Myocyte (in vitro differentiated cells): ENCODE measurements at regions not wholly inside any gene's neighbourhood (a gene's known extent, or its start where the extent isn't known, plus 50 kb on each side); places are given as distances from the start of the nearest gene placed in this dataset.

ENCODE experiments used
- DNase-seq: peaks from one replicate; pipeline ENCODE4 v3.0.0-alpha.2; 2012; ENCODE audit warnings: low read depth

GRCh38 chr4:24713604-24714003, 81.8 kb upstream of the SOD3 start:
- DNase-seq: no peak

DNA sequence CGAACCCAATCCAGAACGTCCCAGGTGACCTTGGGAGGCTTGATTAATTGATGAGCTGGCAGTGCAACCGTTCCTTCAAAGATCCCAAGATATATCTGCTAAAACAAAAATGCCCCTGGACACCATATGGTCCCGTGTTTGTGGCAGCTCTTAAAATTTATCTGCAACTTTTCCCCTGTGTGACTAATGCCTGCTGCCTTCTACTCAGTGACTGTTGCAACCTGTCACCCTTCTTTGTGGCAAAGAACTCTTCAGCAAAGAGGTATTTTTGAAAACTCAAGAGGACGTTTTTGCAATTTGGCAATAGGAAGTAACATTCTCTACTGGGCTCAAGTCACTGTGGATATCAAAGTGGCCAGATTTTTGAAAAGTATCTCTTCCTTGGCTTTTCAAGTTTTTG, 75.8 kb upstream of the SOD3 start:
- DNase-seq: no peak

- no peak for DNase-seq
These were observed 74.9 kb upstream of the SOD3 start for GRCh38 chr4:24720436-24720835.

- DNase-seq: no peak
These were observed 74.4 kb upstream of the SOD3 start for GRCh38 chr4:24720979-24721378.

DNA sequence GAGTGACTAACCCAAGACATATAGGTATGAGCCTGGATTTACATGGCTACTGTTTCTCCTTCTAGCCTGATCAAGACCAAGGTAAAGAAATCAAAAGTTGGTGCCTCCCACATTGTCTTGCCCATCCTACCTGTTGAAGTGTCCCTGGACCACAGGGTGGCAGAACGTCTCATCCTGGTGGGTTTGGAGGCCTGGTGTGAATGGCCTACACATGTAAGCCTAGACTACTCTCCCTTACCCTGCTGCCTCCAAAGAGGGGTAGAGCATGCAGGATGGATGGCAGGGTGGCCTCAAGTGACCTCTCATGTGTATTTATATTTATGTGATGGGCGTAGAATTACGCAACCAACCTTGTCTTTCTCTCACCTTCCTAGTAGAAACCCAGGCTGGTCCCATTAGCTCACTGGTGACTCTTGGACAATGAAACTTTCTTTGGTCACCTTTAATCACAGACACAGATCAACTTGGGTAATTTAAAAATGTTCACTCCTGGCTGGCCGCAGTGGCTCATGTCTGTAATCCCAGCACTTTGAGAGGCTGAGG, 73.3 kb upstream of the SOD3 start:
- DNase-seq: no peak

DNA sequence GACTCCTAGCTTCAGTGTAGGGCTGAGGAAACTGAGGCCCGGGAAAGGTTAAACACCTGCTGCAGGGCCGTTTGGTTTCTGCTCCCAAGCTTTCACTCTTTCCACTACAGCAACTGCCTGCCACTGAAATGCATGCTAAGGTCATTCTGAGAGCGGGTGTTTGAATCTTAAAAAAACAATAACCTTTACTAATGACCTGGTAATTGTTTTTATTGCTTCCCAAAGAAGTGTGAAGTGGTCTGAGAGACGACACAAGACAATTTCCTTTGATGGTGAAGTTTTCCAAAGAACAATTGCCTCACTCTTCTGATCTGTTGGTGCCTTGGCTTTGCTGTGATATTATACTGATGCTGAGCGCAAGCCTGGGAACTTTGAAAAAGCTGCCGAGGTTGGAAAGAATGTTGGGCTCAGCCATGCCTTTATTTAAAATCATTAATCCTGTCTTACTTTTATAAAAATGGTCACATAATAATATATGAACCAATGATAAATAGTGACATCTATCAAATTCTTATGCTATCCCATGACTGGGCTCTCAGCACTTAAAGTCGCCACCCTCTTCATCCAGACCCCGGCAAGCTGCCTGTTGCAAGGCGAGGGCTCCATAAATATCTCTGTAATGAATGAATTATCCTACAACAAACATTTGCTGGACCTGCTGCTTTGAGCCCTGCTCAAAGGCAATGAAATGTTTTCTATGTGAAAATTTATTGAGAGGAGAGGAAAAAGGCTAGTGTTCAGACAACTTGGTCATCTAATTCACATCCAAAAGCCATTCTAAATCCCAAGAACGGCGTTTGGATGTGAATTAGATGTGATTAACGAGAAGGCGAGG, 67.8 kb upstream of the SOD3 start:
- DNase-seq: no peak

- no peak for DNase-seq
These were observed 66.1 kb upstream of the SOD3 start for GRCh38 chr4:24729119-24729730.

DNA sequence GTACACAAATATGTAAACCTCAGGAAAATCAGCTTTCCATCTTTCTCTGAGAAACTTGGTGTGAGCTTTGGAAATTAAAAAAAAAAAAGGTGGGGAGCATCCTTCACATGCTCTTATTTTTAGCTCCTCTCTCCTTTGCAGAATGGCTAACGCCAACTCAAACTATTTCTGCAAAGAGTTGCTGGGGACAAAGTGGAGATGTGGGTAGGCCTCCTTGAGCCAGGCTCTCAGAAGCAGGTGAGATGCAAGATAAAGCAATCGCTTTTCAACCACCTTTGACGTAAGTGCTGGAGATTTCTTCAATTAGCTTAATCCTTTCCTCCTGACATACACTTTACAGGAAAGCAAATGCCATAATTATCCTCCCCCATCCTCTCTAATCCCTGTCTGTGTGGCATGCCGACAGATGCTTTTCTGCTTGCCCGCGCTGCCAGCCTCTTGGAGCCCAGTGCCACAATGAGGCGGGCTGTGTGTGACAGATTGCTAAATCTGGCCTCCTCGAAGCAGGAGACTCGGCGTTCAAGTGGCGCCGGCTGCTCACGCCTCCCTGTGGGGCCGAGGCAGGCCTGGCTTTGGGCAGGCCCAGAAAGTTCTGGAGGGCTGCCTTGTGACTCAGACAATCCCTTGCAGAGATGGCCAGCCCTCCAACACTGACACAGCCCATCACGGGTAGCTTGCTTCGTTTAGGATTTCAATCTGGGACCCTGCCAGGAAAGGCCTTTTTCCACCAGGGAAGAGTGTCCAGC, 64.9 kb upstream of the SOD3 start:
- peak; percentile 95 for DNase-seq

DNA sequence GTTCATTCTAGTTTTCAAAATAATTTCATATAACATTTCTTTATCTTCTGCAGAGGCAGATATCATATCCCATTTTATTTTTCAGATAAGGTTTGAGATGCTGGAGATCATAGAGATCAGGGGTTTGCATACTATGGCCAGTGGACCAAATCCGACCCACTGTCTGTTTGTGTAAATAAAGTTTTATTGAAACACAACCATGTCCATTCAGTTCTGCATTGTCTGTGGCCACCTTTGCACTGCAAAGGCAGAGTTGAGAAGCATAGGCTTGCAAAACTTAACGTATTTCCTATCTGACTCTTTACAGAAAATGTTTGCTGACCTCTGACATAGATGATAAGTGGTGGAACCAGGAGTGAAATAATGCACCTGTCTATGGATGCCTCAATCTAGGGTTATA, 63.9 kb upstream of the SOD3 start:
- no peak for DNase-seq

- DNase-seq: no peak
These were observed 60.9 kb upstream of the SOD3 start for GRCh38 chr4:24734511-24734910.

- peak; percentile 30 for DNase-seq
These were observed 59.3 kb upstream of the SOD3 start for GRCh38 chr4:24736066-24736465.

DNA sequence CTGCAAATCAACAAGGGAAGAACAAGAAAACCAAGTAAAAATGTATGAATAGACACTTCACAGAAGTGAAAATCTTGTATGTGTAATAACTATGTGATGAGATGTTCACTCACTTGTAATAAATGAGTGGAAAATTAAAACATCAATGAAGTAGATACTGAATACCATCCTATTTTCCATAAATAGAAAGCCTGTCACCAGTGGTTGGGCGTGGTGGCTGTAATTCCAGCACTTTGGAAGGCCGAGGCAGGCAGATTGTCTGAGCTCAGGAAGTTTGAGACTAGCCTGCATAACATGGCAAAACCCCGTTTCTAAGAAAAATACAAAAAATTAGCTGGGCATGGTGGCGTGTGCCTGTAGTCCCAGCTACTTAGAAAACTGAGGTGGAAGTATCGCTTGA, 53.5 kb upstream of the SOD3 start:
- peak; percentile 62 for DNase-seq

DNA sequence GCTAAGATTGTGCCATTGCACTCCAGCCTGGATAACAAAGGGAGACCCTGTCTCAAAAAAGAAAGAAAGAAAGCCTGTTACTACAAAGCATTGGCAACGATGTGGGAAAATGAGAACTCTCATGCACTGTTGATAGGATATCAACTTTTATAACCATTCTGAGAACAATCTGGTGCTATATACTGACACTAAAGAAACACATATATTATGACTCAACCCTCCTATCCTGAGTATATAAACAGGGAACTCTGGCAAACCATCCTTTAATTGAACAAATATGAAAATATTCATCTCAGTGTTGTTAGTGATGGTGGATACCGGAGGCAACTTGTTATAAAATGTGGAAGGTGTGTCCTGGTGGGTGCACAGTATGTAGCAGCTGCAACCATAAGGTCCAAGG, 53.0 kb upstream of the SOD3 start:
- no peak for DNase-seq

- no peak for DNase-seq
These were observed 52.6 kb upstream of the SOD3 start for GRCh38 chr4:24742773-24743172.

GRCh38 chr4:24743206-24743605, 52.2 kb upstream of the SOD3 start:
- DNase-seq: no peak

DNA sequence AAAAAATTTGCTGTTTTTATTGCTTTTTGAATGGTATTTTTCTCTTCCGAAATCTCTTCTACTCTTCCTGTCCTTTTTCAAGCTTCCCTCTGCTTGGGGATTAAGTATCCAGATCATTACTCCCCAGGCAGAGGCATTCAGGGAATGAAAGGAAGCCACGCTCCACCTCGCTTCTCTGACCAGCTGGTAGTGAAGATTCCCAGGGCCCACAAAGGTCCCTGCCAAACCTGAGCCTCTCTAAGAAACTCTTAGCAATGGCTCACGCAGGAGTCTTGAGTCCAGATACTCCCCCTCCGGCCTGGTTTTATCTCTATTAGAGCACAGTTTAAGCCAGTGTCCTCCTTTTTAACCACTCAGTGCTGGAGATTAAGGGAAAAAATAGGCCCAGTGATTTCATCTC, 51.4 kb upstream of the SOD3 start:
- peak; percentile 90 for DNase-seq

- peak; percentile 89 for DNase-seq
These were observed 50.0 kb upstream of the SOD3 start for GRCh38 chr4:24745172-24745895.
